OCI-M1 (cell line): ENCODE measurements at regions not wholly inside any gene's neighbourhood (a gene's known extent, or its start where the extent isn't known, plus 50 kb on each side); places are given as distances from the start of the nearest gene placed in this dataset.
A peak's percentile ranks its signal among the peaks of the same experiment; 100 is the strongest.

Experiments used
- DNase-seq: peaks from one replicate; lab custom pipeline; 2025; lab: John Stamatoyannopoulos, UW

GRCh38 chr20:57914205-57914604 lies 204.4 kb upstream of the PMEPA1 start:
- DNase-seq, result no peak

- no peak for DNase-seq
Observed at GRCh38 chr20:57913156-57913930, 203.5 kb upstream of the PMEPA1 start.

GRCh38 chr20:57912227-57912582 lies 202.4 kb upstream of the PMEPA1 start:
- no peak for DNase-seq

GRCh38 chr20:57911512-57912226 lies 201.9 kb upstream of the PMEPA1 start:
- DNase-seq, result no peak

GRCh38 chr20:57910716-57911115 lies 200.9 kb upstream of the PMEPA1 start:
- DNase-seq, result no peak

GRCh38 chr20:57909763-57910331 lies 200.0 kb upstream of the PMEPA1 start:
- DNase-seq, result no peak

GRCh38 chr20:57908704-57909630 lies 199.2 kb upstream of the PMEPA1 start:
- no peak for DNase-seq

- DNase-seq, result no peak
Observed at GRCh38 chr20:57908226-57908625, 198.4 kb upstream of the PMEPA1 start.

- peak; percentile 77 for DNase-seq
Observed at GRCh38 chr20:57907131-57908000, 197.6 kb upstream of the PMEPA1 start.

GRCh38 chr20:57905448-57905847 lies 195.6 kb upstream of the PMEPA1 start:
- DNase-seq, result no peak

GRCh38 chr20:57904314-57905105 lies 194.7 kb upstream of the PMEPA1 start:
- DNase-seq, result peak; percentile 7

- peak; percentile 35 for DNase-seq
Observed at GRCh38 chr20:57902473-57902872, 192.7 kb upstream of the PMEPA1 start.

- DNase-seq, result no peak
Observed at GRCh38 chr20:57901526-57901925, 191.7 kb upstream of the PMEPA1 start.

GRCh38 chr20:57900226-57900905 lies 190.6 kb upstream of the PMEPA1 start:
- no peak for DNase-seq

- peak; percentile 14 for DNase-seq
Observed at GRCh38 chr20:57899554-57899953, 189.7 kb upstream of the PMEPA1 start.

GRCh38 chr20:57898332-57898731 lies 188.5 kb upstream of the PMEPA1 start:
- no peak for DNase-seq

GRCh38 chr20:57897891-57898290 lies 188.1 kb upstream of the PMEPA1 start:
- DNase-seq, result no peak

GRCh38 chr20:57897156-57897874 lies 187.5 kb upstream of the PMEPA1 start:
- no peak for DNase-seq

GRCh38 chr20:57896563-57896962 lies 186.7 kb upstream of the PMEPA1 start:
- DNase-seq, result no peak
